ENCODE measurements at regions not wholly inside any gene's neighbourhood (a gene's known extent, or its start where the extent isn't known, plus 50 kb on each side); places are given as distances from the start of the nearest gene placed in this dataset.

- TF ChIP-seq SAFB2 (IDR thresholded peaks at IDR 0.05; ENCODE audit: borderline replicate concordance, low read depth, low read length, severe bottlenecking): no peak
- TF ChIP-seq, protein P1, sequence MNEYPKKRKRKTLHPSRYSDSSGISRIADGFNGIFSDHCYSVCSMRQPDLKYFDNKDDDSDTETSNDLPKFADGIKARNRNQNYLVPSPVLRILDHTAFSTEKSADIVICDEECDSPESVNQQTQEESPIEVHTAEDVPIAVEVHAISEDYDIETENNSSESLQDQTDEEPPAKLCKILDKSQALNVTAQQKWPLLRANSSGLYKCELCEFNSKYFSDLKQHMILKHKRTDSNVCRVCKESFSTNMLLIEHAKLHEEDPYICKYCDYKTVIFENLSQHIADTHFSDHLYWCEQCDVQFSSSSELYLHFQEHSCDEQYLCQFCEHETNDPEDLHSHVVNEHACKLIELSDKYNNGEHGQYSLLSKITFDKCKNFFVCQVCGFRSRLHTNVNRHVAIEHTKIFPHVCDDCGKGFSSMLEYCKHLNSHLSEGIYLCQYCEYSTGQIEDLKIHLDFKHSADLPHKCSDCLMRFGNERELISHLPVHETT (CRISPR knock-in tag; conservative IDR thresholded peaks at IDR 0.05 in 1 of 2, IDR thresholded peaks at IDR 0.05 in 1 of 2): no peak
- no peak for TF ChIP-seq ZNF41 (CRISPR knock-in tag; conservative IDR thresholded peaks at IDR 0.05)
- TF ChIP-seq SRSF9 (IDR thresholded peaks at IDR 0.05; ENCODE audit: borderline replicate concordance, low read depth, low read length): no peak
- no peak for TF ChIP-seq ZSCAN32 (CRISPR knock-in tag; IDR thresholded peaks at IDR 0.05)
- no peak for TF ChIP-seq HNRNPK (IDR thresholded peaks at IDR 0.05; ENCODE audit: low read depth, low read length, poor library complexity, severe bottlenecking)
- no peak for TF ChIP-seq DIDO1 (tag; IDR thresholded peaks at IDR 0.05; ENCODE audit: low read depth)
- TF ChIP-seq ZNF785 (CRISPR knock-in tag; IDR thresholded peaks at IDR 0.05): no peak
- TF ChIP-seq, protein P2, sequence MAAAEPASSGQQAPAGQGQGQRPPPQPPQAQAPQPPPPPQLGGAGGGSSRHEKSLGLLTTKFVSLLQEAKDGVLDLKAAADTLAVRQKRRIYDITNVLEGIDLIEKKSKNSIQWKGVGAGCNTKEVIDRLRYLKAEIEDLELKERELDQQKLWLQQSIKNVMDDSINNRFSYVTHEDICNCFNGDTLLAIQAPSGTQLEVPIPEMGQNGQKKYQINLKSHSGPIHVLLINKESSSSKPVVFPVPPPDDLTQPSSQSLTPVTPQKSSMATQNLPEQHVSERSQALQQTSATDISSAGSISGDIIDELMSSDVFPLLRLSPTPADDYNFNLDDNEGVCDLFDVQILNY (CRISPR knock-in tag; IDR thresholded peaks at IDR 0.05): no peak
- no peak for TF ChIP-seq STAT5B (CRISPR knock-in tag; IDR thresholded peaks at IDR 0.05)
Observed at GRCh38 chr3:113132571-113132996, 78.8 kb upstream of the BOC start (continued).

Data from K562 (cell line).